Parathyroid adenoma (tissue), 2 donors: ENCODE measurements at regions not wholly inside any gene's neighbourhood (a gene's known extent, or its start where the extent isn't known, plus 50 kb on each side); places are given as distances from the start of the nearest gene placed in this dataset.

Experiments
- H2AFZ ChIP-seq: fragments of 300-600 bp; sonication (generic); one replicate; pipeline ENCODE4 v1.7.0; 2017; ENCODE audit warnings: antibody characterized with exemption, mild to moderate bottlenecking
- H3K27ac ChIP-seq: fragments of 300-600 bp; sonication (generic); one replicate; pipeline ENCODE4 v1.7.0; 2017
- H3K27me3 ChIP-seq: fragments of 300-600 bp; sonication (generic); one replicate; pipeline ENCODE4 v1.7.0; 2017; ENCODE audit warnings: low read length; ENCODE audit not compliant: control insufficient read depth, insufficient read depth
- H3K36me3 ChIP-seq: fragments of 300-600 bp; sonication (generic); one replicate; pipeline ENCODE4 v1.7.0; 2017; ENCODE audit warnings: low read length; ENCODE audit not compliant: control insufficient read depth, insufficient read depth
- H3K4me1 ChIP-seq: fragments of 300-600 bp; sonication (generic); one replicate; pipeline ENCODE4 v1.7.0; 2017; ENCODE audit warnings: control low read depth
- H3K4me2 ChIP-seq: fragments of 300-600 bp; sonication (generic); one replicate; pipeline ENCODE4 v1.7.0; 2017; ENCODE audit warnings: low read length
- H3K4me3 ChIP-seq: fragments of 300-600 bp; sonication (generic); one replicate; pipeline ENCODE4 v1.7.0; 2017; ENCODE audit warnings: low read depth, low read length
- H3K79me2 ChIP-seq: fragments of 300-600 bp; sonication (generic); one replicate; pipeline ENCODE4 v1.7.0; 2017; ENCODE audit warnings: control low read depth
- H3K9ac ChIP-seq: fragments of 300-600 bp; sonication (generic); one replicate; pipeline ENCODE4 v1.7.0; 2017; ENCODE audit warnings: mild to moderate bottlenecking
- H3K9me3 ChIP-seq: fragments of 300-600 bp; sonication (generic); one replicate; pipeline ENCODE4 v1.7.0; 2017; ENCODE audit warnings: low read length; ENCODE audit not compliant: control insufficient read depth
- CTCF ChIP-seq: fragments of 300-600 bp; sonication (generic); IDR thresholded peaks from one replicate; pipeline ENCODE4 v1.7.0; 2017; ENCODE audit warnings: antibody characterized with exemption, mild to moderate bottlenecking
- donor health status: primary hyperparathyroidism.

GRCh38 chr10:7498111-7498510, 87.3 kb upstream of the SFMBT2 start:
- no peaks in the 10 kb centered on the region for H3K79me2 ChIP-seq

GRCh38 chr10:7493996-7494395, 83.2 kb upstream of the SFMBT2 start:
- H3K9me3 ChIP-seq = no peaks in the 10 kb centered on the region
- no peak overlapping the region for H3K27ac ChIP-seq
- H3K4me2 ChIP-seq = no peak overlapping the region
- no peak for TF ChIP-seq CTCF
- no peaks in the 10 kb centered on the region for H3K36me3 ChIP-seq
- H2AFZ ChIP-seq = no peak overlapping the region
- no peak overlapping the region for H3K9ac ChIP-seq
- peaks cover under 1% of the 10 kb centered on the region for H3K4me1 ChIP-seq
- H3K27me3 ChIP-seq = no peaks in the 10 kb centered on the region
- no peaks in the 10 kb centered on the region for H3K79me2 ChIP-seq
- H3K4me3 ChIP-seq = no peak overlapping the region

More at GRCh38 chr10:7498111-7498510, 87.3 kb upstream of the SFMBT2 start:
- H3K4me1 ChIP-seq = no peaks in the 10 kb centered on the region
- H2AFZ ChIP-seq = no peak overlapping the region
- no peak overlapping the region for H3K4me3 ChIP-seq
- no peak overlapping the region for H3K27ac ChIP-seq
- no peaks in the 10 kb centered on the region for H3K36me3 ChIP-seq
- H3K4me2 ChIP-seq = no peak overlapping the region
- H3K9ac ChIP-seq = no peak overlapping the region
- no peaks in the 10 kb centered on the region for H3K9me3 ChIP-seq
- TF ChIP-seq CTCF = no peak
- no peaks in the 10 kb centered on the region for H3K27me3 ChIP-seq

GRCh38 chr10:7492660-7493046, 81.8 kb upstream of the SFMBT2 start:
- Histone ChIP-seq H3K27me3 (no peaks in the 10 kb centered on the region), H3K27ac (no peak overlapping the region), H2AFZ (no peak overlapping the region), H3K36me3 (no peaks in the 10 kb centered on the region), H3K9ac (no peak overlapping the region), H3K79me2 (no peaks in the 10 kb centered on the region), H3K9me3 (no peaks in the 10 kb centered on the region), H3K4me3 (no peak overlapping the region), H3K4me1 (peaks cover 8% of the 10 kb centered on the region), H3K4me2 (no peak overlapping the region)
- TF ChIP-seq CTCF = no peak

DNA sequence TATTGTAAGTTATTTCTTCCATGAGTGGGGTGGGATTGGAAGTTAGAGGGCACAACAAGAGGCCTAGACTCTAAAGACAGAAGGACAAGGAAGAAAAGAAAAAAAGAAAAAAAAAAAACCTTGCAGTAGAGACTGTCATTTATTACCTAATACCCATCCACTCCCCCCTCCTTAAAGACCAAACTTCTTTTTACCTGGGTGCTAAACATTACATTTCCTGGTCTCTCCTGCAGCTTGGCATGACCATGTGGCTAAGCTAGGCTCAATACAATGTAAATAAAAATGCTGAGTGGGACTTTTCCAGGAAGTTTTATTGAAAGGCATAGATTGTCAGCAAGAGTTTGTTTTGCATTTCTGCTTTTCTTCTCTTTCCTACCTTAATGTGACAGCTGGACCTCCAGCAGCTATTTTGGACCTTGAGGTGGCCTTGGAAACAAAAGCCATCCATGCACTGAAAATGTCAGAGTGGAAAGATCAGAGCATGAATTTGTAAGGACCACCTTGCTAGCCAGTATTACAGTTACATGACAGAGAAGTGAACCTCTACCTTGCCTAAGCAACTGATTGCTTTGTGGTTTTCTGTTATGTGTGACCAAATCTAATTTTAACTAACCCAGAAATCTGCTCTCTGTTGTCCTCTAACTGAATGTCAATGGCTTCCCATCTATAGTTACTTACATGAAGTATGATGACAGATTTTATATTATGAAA, 81.3 kb upstream of the SFMBT2 start:
- Histone ChIP-seq H3K9me3 (no peaks in the 10 kb centered on the region), H3K4me2 (no peak overlapping the region), H3K27me3 (no peaks in the 10 kb centered on the region), H3K9ac (no peak overlapping the region), H3K36me3 (no peaks in the 10 kb centered on the region), H2AFZ (no peak overlapping the region), H3K4me3 (no peak overlapping the region), H3K79me2 (no peaks in the 10 kb centered on the region), H3K27ac (no peak overlapping the region), H3K4me1 (peaks cover 8% of the 10 kb centered on the region)
- no peak for TF ChIP-seq CTCF

DNA sequence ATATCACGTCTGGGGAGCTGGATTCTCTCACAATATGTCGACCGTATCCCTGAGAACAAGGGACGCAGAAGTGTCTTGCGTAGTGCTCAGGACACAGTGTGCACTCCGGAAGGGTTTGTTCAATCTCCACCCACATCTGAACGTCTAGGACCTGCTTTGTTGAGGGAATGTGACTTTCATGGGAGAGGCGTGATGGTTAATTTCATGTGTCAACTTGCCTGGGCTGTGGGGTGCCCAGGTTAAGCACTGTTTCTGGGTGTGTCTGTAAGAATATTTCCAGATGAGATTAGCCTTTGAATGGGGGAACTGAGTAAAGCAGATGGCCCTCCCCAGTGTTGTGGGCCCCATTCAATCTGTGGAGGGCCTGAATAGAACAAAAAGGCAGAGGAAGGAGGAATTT, 80.4 kb upstream of the SFMBT2 start:
- no peak overlapping the region for H2AFZ ChIP-seq
- H3K27ac ChIP-seq = no peak overlapping the region
- H3K79me2 ChIP-seq = no peaks in the 10 kb centered on the region
- TF ChIP-seq CTCF = no peak
- no peaks in the 10 kb centered on the region for H3K27me3 ChIP-seq
- no peaks in the 10 kb centered on the region for H3K36me3 ChIP-seq
- no peaks in the 10 kb centered on the region for H3K9me3 ChIP-seq
- peaks cover 8% of the 10 kb centered on the region for H3K4me1 ChIP-seq
- H3K4me3 ChIP-seq = no peak overlapping the region
- H3K4me2 ChIP-seq = no peak overlapping the region
- no peak overlapping the region for H3K9ac ChIP-seq
